Iris pigment epithelial cell (primary cell): ENCODE measurements at regions not wholly inside any gene's neighbourhood (a gene's known extent, or its start where the extent isn't known, plus 50 kb on each side); places are given as distances from the start of the nearest gene placed in this dataset.

Experiments
- DNase-seq: peaks from one replicate; pipeline ENCODE4 v3.0.0-alpha.2; 2011; ENCODE audit warnings: low read depth

DNA sequence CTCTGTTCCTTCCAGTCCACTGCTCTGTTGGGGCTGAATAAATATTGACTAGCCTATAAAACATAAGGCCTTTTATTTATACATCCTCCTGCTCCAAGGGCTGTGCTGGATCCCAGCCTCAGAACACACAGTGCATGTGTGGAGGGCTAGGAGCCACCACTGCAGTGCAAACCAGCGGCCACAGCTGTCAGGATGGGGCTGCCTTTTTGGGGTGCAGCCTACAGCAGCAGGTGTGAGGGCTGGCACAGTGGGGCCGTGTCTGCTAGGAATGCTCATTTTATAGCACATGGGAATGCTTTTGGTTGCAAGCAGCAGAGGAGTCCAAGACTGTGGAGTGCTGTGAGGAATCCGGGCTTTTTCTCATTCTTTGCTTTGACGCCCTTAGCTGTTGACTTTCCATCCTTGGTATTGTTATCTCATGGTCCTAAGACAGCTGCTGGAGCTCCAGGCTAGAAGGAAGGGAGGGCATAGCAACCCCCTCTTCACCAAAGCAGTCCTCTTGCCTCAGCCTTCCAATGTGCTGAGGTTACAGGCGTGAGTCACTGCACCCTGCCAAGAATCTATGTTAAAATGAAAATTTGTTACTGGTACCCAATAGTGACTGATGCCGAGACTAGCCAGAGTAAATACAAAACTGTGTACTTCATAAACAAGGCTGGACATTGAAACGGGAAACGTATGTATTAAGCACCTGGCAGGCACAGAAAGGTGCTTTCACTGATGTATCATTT, 334.3 kb upstream of the GATB start:
- DNase-seq: peak; percentile 21

DNA sequence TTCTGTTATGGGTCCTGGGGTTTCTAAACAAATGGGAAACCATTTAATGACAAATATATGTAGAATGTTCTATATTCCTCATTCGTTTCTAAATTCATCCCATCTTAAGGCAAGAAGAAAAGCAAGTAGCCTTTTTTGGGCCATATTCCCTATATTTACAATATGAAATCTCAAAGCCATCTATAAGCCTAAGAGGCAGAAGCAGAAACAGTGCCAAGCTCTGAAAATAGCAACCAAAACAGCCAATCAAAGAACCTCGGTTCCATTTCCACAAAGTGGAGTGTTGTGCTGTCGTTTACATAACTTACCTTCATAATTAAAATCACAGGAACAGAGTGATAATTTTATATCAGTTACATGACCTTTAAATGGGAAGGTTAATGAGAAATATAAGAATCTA, 330.6 kb upstream of the GATB start:
- no peak for DNase-seq

DNA sequence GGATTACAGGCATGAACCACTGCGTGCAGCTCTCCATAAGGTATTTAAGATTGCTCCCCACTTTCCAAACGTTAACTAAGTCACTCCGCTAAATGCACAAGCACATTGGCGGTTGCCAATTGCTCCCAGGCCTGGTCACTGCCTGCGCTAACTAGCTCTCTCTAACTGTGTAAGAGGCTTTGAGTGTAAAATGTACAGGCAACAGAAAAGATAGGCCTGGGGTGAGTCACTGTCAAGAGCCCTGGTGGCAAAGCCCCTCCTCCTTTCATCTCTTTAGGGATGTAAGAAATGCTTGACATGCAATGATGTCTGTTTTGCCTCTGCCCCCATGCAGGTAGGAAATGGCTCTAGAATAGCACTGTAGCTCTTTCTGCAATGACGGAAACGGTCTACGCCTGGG, 329.7 kb upstream of the GATB start:
- no peak for DNase-seq

DNA sequence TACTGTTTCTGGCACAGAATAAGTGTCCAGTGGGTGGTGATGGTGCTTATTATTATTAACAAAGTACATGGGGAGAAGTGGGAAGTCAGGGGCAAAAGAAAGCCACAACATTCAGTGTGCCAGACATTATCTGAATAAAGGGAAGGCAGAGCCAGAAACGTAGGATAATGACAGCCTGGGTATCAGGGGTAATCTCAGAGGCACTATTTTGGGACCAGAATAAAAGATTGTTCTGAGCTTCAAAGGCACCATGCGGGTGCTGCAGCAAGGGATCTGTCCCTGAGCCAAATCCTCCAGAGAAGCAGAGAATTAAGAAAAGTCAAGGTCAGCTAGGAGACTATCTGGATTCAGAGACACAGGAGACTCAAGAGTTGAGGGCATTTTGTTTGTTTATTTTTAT, 328.8 kb upstream of the GATB start:
- DNase-seq: no peak

DNA sequence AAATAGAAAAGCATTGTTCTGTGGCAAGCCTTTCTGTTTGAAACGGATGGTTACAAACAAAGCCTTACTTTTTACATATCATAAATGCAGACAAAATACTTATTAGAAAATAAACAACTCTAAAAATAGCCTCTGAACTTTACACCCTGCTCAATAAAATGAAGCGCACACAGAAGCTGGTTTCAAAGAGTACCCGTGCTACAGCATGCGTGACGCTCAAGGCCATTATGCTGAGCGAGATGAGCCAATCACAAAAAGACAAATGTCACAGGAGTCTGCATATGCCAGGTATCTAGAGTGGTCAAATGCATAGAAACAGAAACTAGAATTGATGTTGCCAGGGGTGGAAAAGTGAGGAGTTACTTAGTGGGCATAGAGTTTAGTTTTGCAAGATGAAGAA, 326.5 kb upstream of the GATB start:
- DNase-seq: no peak

DNA sequence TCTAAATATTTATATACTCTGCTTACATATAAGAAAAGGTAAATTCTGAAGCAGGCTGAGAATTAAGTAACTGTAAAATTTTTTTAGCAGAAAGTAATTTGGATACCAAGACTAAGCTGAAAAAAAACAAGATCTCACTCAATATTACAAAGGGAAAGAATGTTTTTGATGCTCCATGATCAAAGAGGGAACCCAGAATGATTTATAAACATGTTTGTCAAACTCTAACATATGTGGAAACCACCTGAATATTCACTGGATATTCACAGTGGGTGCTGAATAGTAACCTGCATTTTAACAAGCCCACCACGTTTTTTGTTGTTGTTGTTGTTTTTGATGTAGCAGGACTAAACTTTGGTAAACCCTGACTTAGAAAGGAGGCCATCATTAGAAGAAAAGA, 324.9 kb upstream of the GATB start:
- no peak for DNase-seq

DNA sequence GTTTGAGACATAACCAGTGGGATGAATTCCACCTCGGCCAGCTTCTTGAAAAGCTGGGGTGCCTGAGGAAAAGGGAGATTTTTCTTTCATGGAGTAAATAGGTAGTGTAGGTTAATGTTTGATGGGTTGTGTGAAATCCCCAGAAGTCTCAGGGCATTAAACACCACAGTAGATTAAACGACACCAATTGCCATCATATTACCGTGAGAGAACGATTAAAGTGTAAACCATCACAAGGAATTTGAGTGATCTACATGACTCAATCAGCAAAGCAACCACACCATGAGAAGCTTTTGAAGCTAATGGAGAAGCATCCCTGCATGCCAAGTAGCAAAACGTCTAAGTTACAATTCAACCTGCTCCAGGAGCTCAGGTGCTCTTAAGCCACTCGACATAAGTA, 322.5 kb upstream of the GATB start:
- no peak for DNase-seq

DNA sequence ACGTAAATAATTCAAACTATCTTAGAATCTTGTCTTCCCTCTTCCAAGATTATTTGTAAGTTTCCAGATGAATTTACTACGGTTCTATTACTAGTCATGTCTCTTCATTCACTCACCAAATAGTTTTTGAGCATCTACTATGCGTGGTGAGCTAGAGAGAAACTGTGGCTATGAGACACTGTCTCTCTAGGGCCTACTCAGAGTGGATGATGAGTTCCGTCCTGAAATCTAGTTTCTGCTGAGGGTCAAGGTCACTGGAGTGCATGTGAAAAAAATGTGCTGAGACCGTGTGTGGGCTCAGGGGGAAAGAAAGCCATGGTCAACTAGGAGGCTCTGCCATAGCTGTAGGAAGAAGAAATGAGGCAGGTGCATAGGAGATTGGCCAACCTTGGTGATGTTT, 320.2 kb upstream of the GATB start:
- no peak for DNase-seq

DNA sequence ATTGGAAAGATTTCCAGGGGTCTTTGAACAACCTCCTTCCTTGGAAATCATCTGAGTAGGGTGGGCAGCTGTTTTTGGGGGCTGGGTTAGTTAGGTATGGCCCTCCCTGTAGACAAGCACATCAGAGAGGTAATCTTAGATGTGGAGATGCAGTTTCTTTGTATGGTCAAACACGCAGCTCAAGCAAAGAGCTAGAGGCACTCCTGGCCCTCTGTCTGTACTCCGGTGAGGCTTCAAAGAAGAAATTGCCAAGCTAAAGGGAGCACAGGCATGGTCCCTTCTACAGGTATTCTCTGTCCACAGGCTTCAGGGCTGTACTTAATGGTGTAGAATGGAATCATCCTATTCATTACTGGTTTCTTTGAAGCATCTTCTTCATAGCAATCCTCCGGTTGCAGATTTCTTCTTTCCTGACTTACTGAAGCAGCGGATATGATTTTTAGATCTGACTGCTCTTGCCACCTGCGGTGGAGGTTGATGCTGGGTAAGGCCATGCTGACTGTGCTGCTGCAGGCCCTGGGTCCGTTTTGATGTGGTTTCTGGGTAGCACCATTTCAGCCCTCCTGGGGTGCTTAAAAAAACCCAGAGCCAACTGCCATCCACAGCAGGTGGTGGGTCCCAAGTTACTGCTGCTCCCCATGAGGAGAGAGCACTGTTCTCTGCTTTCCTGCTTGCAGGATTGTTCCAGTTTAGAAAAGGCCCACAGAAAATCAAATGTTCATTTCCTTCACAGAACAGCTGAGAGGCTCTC, 318.9 kb upstream of the GATB start:
- DNase-seq: no peak

DNA sequence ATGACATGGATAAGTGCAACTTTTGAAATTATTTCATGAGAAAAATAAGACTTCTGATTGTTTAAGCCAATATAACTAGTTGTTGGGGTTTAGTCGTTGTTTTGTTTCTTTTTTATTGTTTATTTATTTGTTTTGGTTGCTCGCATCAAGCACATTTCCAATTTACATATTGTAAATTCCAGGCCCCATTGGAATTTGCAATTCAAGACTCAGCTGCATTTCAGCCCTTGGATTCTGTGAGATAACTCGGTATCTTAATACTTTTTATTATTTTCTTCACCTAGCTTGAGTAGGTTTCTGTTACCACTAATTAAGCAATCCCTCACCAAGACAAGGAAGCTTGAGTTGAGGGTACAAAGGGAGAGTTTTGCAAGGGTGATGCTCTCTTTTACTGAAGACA, 318.3 kb upstream of the GATB start:
- no peak for DNase-seq

DNA sequence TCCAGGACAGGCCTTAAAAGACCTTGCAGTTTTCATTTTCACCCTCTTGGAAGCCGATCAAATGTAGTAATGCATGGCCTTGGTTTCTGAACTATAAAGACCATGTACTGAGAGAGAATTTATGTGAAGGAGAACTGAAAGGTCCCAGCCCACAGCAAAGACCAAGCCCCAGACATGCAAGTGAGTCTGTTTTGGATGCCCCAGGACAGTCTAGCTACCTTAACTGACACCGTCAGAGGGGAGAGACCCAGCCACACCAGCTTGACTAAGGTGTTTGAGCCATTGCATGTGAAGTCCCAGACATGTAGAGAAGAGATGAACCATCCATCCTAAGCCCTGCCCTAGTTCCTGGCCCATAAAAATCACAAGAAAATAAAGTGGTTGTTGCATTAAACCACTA, 316.8 kb upstream of the GATB start:
- DNase-seq: no peak

DNA sequence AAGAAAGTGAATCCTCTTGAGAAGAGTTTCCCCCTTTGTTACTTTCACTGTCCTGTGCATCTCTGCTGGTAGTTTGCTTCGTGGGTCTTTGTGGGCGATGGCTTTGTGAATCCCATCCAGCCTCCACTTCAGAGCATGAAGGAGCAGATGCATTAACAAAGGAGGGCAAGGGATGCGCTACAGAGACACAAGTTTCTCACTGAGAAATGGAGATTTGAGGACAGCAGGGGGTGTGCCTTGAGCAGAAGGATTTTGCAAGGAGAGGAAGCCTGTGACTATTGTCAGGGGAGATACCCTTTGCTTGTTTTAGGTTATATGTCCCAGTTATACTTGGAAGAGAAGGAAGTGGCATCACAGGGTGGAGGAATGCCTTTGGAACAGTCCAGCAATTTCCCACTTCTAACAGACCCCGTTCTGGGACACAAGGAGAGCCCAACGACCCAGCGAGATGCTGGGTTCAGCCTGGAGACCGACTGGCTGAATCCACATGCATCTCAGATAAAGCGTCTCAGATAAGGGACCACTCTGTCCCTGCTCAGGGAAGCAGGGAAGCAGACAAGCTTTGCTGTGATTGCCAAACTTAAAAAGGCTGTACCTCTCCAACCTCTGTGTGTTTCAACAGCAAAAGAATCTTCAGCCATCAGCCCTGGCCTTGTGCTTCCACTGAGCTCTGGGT, 314.6 kb upstream of the GATB start:
- DNase-seq: no peak

DNA sequence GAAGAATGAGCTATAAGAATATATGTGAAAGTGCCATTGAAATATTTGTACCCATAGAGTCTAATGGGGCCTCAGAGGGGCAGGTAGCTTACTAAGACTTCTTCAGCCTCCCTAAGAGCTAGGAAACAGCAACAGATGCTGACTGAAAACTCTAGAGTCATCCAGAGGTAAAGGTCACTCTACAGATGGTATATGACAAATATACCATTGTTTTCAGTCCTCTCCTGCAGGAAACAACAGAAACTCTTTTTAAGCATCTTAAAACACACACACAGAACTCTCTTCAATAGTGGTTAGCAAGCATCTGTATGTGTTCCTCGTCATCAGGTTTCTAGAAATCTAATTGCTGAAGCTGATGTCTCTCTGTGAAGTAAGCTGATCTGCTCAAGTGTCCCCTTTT, 313.8 kb upstream of the GATB start:
- no peak for DNase-seq

DNA sequence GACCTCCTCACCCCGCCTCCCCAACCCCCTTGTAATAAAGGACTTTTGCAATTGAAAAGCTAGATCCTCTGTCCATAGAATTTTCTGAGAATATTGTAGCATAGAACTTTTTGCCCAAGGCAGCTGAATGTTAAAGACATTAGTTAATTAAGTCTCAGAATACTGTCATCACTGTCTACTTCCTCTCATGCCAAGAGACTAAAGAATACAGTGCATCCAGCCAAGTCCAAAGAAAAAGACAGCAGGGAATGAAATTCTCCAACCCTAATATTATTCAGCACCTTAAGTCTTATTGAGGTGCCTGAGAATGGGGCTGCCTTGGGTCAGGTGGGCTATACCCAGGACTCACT, 313.3 kb upstream of the GATB start:
- DNase-seq: no peak

DNA sequence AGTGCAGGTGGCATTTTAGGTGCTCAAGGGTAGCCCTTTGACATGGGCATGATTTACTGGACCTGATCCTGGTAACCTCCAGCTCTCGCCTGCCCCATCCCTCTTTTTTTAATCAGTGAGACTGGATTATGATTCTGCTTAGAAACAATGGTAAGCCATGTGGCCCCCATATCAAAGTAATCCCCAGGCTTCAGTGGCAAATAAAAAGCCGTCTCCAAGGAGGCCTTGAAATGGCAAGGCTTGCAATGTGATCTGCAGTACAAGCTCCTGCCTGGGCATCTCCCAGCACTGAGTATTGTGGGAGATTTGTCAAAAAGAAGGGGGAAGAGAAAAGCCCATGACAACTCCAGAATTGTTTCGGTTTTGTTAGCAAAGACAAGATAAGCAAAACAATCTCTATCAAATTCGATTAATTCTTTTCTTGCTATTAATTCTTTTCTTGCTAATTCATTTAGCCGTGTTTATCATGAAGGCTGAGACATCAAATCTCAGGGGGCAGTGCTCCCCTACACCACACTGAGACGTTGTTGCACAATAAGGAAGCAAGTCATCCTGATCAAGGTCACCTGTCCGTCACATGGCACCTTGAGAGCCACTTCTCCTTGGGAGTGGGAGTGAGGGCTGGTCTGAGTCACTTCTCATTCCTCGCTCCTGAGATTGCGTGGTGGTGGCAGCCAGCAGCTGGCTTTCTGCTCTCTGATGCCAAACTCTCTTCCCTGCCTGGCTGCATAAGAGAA, 312.7 kb upstream of the GATB start:
- peak; percentile 15 for DNase-seq

DNA sequence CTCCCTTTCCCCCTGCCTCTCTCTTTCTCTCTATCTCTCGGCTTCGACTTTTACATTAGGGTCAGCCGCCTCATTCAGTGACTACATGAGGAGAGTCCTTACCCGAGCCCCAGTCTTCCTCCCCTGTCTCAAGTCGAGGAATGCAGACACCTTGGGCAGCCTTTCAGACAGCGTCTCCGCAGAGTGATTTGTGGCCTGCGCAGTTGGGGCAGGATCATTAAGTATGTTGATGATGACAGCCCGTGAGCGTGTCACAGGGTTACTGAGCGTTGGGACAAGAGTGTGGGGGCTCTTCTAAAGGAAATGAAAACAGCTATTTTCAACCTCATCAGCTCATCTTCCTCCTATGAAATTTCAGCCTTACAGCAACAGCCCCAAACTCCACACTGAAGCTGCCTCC, 312.1 kb upstream of the GATB start:
- no peak for DNase-seq

DNA sequence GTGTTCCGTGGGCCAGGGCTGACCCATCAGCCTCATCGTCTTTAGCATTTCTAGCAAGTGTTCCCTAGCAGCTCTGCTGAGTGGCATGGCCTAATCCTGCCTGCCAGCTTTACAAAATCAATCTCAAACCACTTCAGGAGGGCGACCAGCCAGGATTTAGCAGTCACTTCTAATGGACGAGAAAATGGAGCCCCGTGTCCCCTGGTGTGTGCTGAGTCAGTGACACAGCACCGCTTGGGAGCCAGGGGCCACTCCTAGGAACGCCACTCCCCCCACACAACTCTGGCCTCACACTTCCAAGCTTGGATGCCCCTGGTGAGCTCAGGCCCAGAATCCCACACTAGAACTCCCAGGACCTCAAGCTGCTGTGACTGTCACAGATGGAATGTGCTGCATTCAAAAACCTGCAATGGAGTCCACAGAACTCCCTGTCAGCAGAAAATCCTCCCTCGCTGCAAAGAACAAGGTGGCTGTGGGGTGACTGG, 311.2 kb upstream of the GATB start:
- no peak for DNase-seq

DNA sequence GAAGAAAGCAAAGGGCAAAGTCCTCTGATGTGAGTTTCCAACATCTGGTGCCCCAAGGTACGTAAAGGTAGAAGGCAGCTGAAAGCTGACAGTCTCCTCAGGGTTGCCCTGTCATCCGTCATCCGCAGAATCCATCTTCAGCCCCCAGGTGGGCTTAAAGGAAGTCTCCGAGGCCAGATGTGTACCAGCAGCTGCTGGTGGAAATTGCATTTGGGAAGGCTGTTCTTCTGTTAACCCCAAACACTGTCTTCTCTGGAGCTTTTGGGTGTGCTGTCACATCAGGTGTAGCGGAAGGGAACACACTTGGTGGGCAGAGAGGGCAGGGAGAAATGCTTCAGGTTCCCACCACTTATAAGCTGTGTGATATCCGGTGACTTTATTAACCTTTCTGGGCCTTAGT, 310.0 kb upstream of the GATB start:
- DNase-seq: no peak

DNA sequence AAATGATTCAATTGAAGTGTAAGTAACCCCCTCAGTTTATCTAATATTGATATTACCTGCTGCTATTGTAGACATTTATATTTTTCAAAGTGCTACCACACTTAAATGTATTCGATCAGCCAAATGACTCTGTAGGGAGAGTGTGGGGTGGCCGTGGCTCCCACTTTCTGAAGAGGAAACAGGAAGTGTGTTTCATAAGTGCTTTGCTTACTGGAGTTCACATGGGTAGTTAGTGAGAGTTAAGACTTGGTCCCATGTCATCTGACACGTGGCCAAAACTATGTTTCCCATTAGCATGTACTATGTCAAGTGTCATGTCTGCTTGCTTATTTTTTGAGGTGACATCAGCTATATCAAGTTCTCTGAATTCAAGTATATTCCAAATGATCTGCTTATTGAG, 308.1 kb upstream of the GATB start:
- no peak for DNase-seq

DNA sequence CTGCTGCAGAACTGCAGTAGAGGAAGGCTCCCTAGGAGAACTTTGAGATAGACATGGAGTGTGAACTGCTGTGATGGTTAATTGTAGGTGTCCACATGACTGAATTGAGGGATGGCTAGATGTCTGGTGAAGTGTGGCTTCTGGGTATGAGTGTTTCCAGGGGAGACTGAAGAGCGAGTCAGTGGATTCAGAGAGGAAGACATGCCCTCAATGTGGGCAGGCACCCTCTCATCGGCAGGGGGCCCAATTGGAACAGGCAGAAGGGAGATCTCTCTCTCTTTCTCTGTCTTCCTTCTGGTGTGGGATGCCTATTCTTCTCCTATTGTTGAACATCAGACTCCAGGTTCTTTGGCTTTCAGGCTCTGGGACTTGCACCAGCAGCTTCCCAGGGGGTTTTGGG, 304.7 kb upstream of the GATB start:
- no peak for DNase-seq

DNA sequence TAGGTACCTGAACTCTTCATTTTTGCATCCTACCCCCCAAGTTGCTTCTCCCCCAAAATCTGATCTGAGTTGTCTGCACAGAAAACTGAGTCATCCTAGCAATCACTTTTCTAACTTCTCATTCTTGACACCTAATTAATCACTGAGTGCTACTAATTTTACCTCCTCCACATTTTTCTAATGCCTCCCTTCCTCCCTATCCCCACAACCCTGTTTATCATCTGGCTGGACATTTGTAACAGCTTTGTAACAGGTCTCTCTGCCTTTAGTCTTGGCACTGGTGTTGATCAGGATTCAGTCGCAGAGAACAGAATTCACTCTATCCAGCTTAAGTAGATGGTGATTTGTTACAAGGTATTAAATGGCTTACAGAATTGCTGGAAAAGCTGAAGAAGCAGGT, 303.9 kb upstream of the GATB start:
- DNase-seq: no peak

DNA sequence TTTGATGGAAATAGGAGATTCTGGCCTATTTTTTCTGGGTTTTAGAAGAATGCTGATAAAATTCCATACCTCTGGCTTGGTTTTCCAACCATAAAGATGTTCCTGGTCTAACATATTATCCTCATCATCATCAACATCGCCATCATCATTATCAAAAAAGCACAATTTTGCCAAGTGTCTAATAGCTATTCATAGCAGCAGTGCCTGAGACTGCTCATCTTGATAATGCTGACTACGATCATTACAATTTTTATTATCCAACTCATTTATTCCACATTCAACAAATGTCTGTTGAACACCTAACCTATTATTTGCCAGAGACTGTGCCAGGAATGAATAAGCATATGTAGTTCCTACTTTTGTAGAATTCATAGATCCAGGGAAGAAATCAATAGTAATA, 303.5 kb upstream of the GATB start:
- DNase-seq: no peak
